Activated CD8-positive, alpha-beta T cell treated with anti-CD3 and anti-CD28 coated beads for 36 hours (primary cell): ENCODE measurements at regions not wholly inside any gene's neighbourhood (a gene's known extent, or its start where the extent isn't known, plus 50 kb on each side); places are given as distances from the start of the nearest gene placed in this dataset.

Experiments used
- ATAC-seq: fragments of 200-7000 bp; cut with Tn5 transposase; one replicate; pipeline ENCODE4 v1.10.0; 2021; ENCODE audit warnings: mild to moderate bottlenecking, moderate library complexity
- CTCF ChIA-PET: fragments of 350-600 bp; sonication (Branson Sonifier 250); formaldehyde crosslinking; loops from one replicate; lab custom pipeline; 2021; ENCODE audit warnings: antibody characterized with exemption; lab: Charles Lee
- POLR2A ChIA-PET: fragments of 350-600 bp; sonication (Branson Sonifier 250); formaldehyde crosslinking; loops from one replicate; lab custom pipeline; 2021; ENCODE audit warnings: antibody characterized with exemption; lab: Charles Lee
- DNase-seq: peaks from one replicate; pipeline ENCODE4 v3.0.0-alpha.2; 2020
- H3K27ac Mint-ChIP-seq: one replicate; pipeline ENCODE4 v1.8.0; 2021; ENCODE audit warnings: mild to moderate bottlenecking, mixed read lengths
- H3K27me3 Mint-ChIP-seq: one replicate; pipeline ENCODE4 v1.8.0; 2021; ENCODE audit warnings: mixed read lengths
- H3K36me3 Mint-ChIP-seq: one replicate; pipeline ENCODE4 v1.8.0; 2021; ENCODE audit warnings: low read depth, mixed read lengths
- H3K4me1 Mint-ChIP-seq: one replicate; pipeline ENCODE4 v1.8.0; 2021; ENCODE audit warnings: low read depth, mixed read lengths
- H3K4me3 Mint-ChIP-seq: one replicate; pipeline ENCODE4 v1.8.0; 2021; ENCODE audit warnings: mild to moderate bottlenecking, moderate library complexity, mixed read lengths
- H3K9me3 Mint-ChIP-seq: one replicate; pipeline ENCODE4 v1.8.0; 2021; ENCODE audit warnings: mixed read lengths
- intact Hi-C: fragments of 100-400 bp; cut with micrococcal nuclease; formaldehyde crosslinking; loops from one replicate; pipeline ENCODE4 v1.10.0; 2022
- TF ChIP-seq, protein P1 (sequence below): fragments of 200-600 bp; IDR thresholded peaks from one replicate; pipeline ENCODE4 v1.8.0; 2022; ENCODE audit warnings: antibody characterized with exemption, mild to moderate bottlenecking

DNA sequence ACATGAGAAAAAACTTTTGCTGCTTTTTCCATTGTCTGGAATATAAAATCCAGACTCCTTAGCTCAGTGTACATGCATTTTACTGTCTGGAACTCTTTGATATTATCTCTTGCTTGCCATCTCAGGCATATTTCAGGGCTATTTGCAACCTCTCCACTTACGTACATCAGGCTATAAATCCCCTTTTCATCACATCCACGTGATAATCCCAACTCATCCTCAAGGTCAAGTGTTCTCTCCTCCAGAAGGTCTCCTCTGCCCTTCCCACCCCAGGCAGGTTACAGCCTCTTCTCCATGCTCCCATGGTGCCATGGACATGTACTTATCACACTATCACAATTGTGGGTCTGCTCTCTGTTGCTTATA lies 202.5 kb upstream of the RBMS1 start:
- no peak overlapping the region for H3K27ac Mint-ChIP-seq
- TF ChIP-seq, protein P1, sequence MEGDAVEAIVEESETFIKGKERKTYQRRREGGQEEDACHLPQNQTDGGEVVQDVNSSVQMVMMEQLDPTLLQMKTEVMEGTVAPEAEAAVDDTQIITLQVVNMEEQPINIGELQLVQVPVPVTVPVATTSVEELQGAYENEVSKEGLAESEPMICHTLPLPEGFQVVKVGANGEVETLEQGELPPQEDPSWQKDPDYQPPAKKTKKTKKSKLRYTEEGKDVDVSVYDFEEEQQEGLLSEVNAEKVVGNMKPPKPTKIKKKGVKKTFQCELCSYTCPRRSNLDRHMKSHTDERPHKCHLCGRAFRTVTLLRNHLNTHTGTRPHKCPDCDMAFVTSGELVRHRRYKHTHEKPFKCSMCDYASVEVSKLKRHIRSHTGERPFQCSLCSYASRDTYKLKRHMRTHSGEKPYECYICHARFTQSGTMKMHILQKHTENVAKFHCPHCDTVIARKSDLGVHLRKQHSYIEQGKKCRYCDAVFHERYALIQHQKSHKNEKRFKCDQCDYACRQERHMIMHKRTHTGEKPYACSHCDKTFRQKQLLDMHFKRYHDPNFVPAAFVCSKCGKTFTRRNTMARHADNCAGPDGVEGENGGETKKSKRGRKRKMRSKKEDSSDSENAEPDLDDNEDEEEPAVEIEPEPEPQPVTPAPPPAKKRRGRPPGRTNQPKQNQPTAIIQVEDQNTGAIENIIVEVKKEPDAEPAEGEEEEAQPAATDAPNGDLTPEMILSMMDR = no peak
- H3K9me3 Mint-ChIP-seq = no peaks in the 10 kb centered on the region
- DNase-seq (no peak), ATAC-seq (no peak)
- no peaks in the 10 kb centered on the region for H3K36me3 Mint-ChIP-seq
- ChIA-PET CTCF (interaction anchor here (1.2 kb wide), 1 partner anchor 368 kb away, joined by 3 read pairs; no protein-coding TSS in a partner anchor), POLR2A (interaction anchor here (1.3 kb wide), 1 partner anchor 11 kb away, joined by 4 read pairs; no protein-coding TSS in a partner anchor)
- intact Hi-C loops = no loop called here
- no peak overlapping the region for H3K4me3 Mint-ChIP-seq
- H3K27me3 Mint-ChIP-seq = no peaks in the 10 kb centered on the region
- H3K4me1 Mint-ChIP-seq = no peaks in the 10 kb centered on the region

DNA sequence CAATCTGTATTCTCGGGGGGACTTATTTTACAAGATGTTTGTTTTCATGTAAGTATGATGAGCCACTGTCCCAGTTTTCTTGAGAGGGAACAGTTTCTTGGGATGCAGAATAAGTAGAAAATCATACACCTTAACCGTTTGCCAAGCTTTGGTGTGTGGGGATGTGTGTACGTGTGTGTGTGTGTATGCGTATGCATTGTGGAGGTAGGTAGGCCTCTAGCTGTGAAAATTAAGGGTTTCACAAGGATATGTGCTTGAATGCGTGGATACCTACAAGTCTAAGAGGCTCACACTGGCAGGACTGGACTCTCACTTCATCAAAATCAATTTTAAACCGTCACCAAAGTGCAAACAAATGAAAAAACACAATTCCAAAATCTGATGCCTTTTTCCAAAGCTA lies 204.2 kb upstream of the RBMS1 start:
- Mint-ChIP-seq H3K36me3 (no peaks in the 10 kb centered on the region), H3K4me3 (no peak overlapping the region), H3K4me1 (no peaks in the 10 kb centered on the region), H3K27me3 (no peaks in the 10 kb centered on the region), H3K27ac (no peak overlapping the region), H3K9me3 (no peaks in the 10 kb centered on the region)
- ChIA-PET POLR2A (no interaction called here), CTCF (no interaction called here)
- TF ChIP-seq, protein P1 = no peak
- intact Hi-C loops = no loop called here
- DNase-seq (no peak), ATAC-seq (no peak)

DNA sequence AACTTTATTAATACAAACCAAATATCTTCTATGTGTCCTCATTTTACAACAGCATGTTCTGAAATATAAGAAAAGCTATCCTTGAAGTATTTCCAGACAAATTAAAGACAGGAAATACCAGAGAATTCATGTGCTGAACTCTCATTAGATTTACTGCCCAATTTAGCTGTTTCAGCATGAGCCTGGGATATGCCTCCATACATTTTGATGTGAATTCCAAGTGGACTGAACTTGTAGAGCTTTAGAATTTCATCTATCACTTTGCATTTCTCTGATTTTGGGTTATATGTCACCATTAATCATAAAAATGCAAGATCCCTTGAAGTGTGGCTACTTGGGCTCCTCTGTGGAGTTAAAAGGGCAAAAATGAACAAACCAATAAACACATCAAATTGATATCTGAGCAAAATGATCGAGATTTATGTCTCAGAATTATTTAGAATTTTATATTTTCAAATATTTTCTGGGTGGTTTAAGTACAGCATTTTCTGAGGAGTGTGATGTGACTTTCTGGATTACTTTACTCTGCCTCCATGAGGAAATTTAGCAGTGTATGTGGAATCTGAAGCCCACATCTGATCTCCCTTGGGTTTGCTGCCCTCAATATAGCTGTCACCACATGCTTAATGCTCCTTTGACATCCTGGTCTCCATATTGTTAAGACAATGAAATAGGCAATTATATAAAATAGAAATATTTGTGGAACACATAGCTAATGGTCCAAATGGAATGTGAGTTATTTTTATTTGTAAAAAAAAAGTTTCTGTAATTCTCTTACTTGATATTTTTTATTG lies 206.6 kb upstream of the RBMS1 start:
- no peak overlapping the region for H3K27ac Mint-ChIP-seq
- no peaks in the 10 kb centered on the region for H3K27me3 Mint-ChIP-seq
- TF ChIP-seq, protein P1 = no peak
- POLR2A ChIA-PET = interaction anchor here (1.1 kb wide), 1 partner anchor 55 kb away, joined by 5 read pairs; no protein-coding TSS in a partner anchor
- H3K4me1 Mint-ChIP-seq = peaks cover 11% of the 10 kb centered on the region
- ATAC-seq (no peak), DNase-seq (no peak)
- intact Hi-C loops = no loop called here
- CTCF ChIA-PET = interaction anchor here (1.2 to 1.5 kb wide), 2 partner anchors 11 kb away, joined by 3 read pairs; no protein-coding TSS in a partner anchor
- no peaks in the 10 kb centered on the region for H3K36me3 Mint-ChIP-seq
- H3K9me3 Mint-ChIP-seq = no peaks in the 10 kb centered on the region
- H3K4me3 Mint-ChIP-seq = no peak overlapping the region

DNA sequence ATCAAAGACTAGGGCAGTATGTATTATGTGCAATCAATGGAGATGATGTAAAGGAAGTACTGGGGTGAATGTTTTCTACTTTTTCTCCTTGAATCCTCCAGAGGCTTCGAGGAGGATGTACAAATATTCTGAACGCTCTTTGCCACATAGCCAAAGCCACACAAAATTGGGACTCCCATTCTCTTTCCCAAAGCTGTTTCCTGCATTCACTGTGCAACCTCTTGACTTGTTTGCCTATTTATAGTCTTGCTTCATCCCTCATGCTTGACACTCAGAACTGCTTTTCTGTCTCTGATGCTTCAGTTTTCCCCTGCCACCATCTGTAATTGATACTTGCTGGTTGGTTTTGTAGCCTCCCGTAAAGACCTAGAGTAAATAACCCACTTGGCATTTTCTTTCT lies 208.2 kb upstream of the RBMS1 start:
- no peak overlapping the region for H3K27ac Mint-ChIP-seq
- no peak overlapping the region for H3K4me3 Mint-ChIP-seq
- POLR2A ChIA-PET = no interaction called here
- no peak for DNase-seq
- peaks cover 11% of the 10 kb centered on the region for H3K4me1 Mint-ChIP-seq
- no peaks in the 10 kb centered on the region for H3K9me3 Mint-ChIP-seq
- no peaks in the 10 kb centered on the region for H3K27me3 Mint-ChIP-seq
- H3K36me3 Mint-ChIP-seq = no peaks in the 10 kb centered on the region
- intact Hi-C loops = no loop called here
- no peak for ATAC-seq
- TF ChIP-seq, protein P1 = no peak
- CTCF ChIA-PET = no interaction called here

DNA sequence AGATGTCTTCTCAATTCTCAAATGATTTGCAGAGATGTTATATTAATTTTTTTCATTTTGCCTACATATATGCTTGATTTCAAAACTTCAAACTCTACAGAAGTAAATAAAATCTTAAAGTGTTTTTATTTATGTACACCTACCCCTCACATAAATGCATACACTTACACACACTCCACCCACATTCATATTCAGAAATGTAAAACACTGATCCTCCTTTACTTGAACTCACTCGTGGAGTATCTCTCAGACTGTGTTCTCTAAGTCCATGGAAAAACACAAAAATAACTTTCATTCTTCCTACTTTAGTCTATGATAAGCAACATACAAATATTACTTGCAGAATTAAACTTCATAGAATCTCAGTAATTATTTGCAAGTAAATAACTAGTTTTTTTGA lies 209.1 kb upstream of the RBMS1 start:
- TF ChIP-seq, protein P1 = no peak
- no peak for DNase-seq
- H3K4me1 Mint-ChIP-seq = peaks cover 11% of the 10 kb centered on the region
- H3K36me3 Mint-ChIP-seq = no peaks in the 10 kb centered on the region
- H3K27me3 Mint-ChIP-seq = no peaks in the 10 kb centered on the region
- H3K27ac Mint-ChIP-seq = no peak overlapping the region
- POLR2A ChIA-PET = no interaction called here
- ATAC-seq = no peak
- CTCF ChIA-PET = no interaction called here
- H3K9me3 Mint-ChIP-seq = no peaks in the 10 kb centered on the region
- no peak overlapping the region for H3K4me3 Mint-ChIP-seq
- intact Hi-C loops = no loop called here
